ENCODE measurements at regions not wholly inside any gene's neighbourhood (a gene's known extent, or its start where the extent isn't known, plus 50 kb on each side); places are given as distances from the start of the nearest gene placed in this dataset.

GRCh38 chr4:53720776-53721175 lies 129.5 kb upstream of the LNX1 start:
- TF ChIP-seq POLR2AphosphoS5 (IDR thresholded peaks at IDR 0.05) = no peak
- TF ChIP-seq CTCF (IDR thresholded peaks at IDR 0.05) = no peak
- no peak for TF ChIP-seq POLR2A (IDR thresholded peaks at IDR 0.05)
